GM12878 (cell line): ENCODE measurements at regions not wholly inside any gene's neighbourhood (a gene's known extent, or its start where the extent isn't known, plus 50 kb on each side); places are given as distances from the start of the nearest gene placed in this dataset.

Experiments used
- ATAC-seq: fragments of 200-7000 bp; cut with Tn5 transposase; 3 replicates; pipeline ENCODE4 v1.9.1; 2020; ENCODE audit warnings: mild to moderate bottlenecking, moderate library complexity
- BruUV-seq: library from RNA; stranded (reverse); fragments of 400-500 nt; replicated peaks from 2 replicates; lab custom pipeline; 2021; lab: Mats Ljungman, UMichigan
- CTCF ChIA-PET: fragments of 300-600 bp; sonication (Branson Sonifier 250); formaldehyde crosslinking; extraction: SDS; loops from one replicate; lab custom pipeline; 2021; ENCODE audit warnings: inconsistent platforms; lab: Yijun Ruan, JAX
- POLR2A ChIA-PET: fragments of 350-600 bp; formaldehyde crosslinking; extraction: SDS; loops from one replicate; lab custom pipeline; 2021; ENCODE audit warnings: inconsistent platforms; lab: Charles Lee
- RAD21 ChIA-PET: fragments of 300-600 bp; sonication (Branson Sonifier 250); formaldehyde crosslinking; loops from one replicate; lab custom pipeline; 2023; ENCODE audit warnings: antibody characterized with exemption; ENCODE audit not compliant: unreplicated experiment; lab: Charles Lee
- SMC1A ChIA-PET: fragments of 300-600 bp; sonication (Branson Sonifier 250); formaldehyde crosslinking; loops from one replicate; lab custom pipeline; 2023; ENCODE audit not compliant: unreplicated experiment, uncharacterized antibody; lab: Charles Lee
- DNase-seq: peaks from one replicate; pipeline ENCODE4 v3.0.0-alpha.2; 2011; ENCODE audit warnings: low read depth, low spot score
- FAIRE-seq: peaks from 3 replicates; lab custom pipeline; 2011; peaks lifted over from hg19 to GRCh38; lab: Jason Lieb, UNC
- H2AFZ ChIP-seq: 2 replicates; pipeline ENCODE4 v1.6.0; 2011; ENCODE audit warnings: low read depth, low read length, control low read depth; ENCODE audit not compliant: control insufficient read depth
- H3K27ac ChIP-seq: 2 replicates; pipeline ENCODE4 v1.5.1; 2011; ENCODE audit warnings: control low read depth; ENCODE audit not compliant: control insufficient read depth, insufficient read depth
- H3K27me3 ChIP-seq, 2 experiments: replicated peaks in 1 of 2; 2 replicates each; pipeline versions ENCODE4 v1.6.0 to v1.6.1; 2011; ENCODE audit warnings: low read length in 1 of 2; ENCODE audit not compliant: control insufficient read depth in 2 of 2, insufficient read depth in 2 of 2
- H3K36me3 ChIP-seq, 2 experiments: 2 replicates each; pipeline ENCODE4 v1.5.1; 2011; ENCODE audit warnings: low read length in 1 of 2; ENCODE audit not compliant: control insufficient read depth in 2 of 2, insufficient read depth in 2 of 2
- H3K4me1 ChIP-seq: 2 replicates; pipeline ENCODE4 v1.6.1; 2011; ENCODE audit warnings: mild to moderate bottlenecking, low read length, moderate library complexity, mixed read lengths; ENCODE audit not compliant: control insufficient read depth, insufficient read depth
- H3K4me2 ChIP-seq: 2 replicates; pipeline ENCODE4 v1.6.0; 2011; ENCODE audit warnings: control low read depth; ENCODE audit not compliant: control insufficient read depth, insufficient read depth
- H3K4me3 ChIP-seq: fragments of 200-600 bp; sonication (generic); 2 replicates; pipeline ENCODE4 v1.5.1; 2016
- H3K79me2 ChIP-seq: 2 replicates; pipeline ENCODE4 v1.6.0; 2011; ENCODE audit warnings: low read length; ENCODE audit not compliant: control insufficient read depth, insufficient read depth
- H3K9ac ChIP-seq: 2 replicates; pipeline ENCODE4 v1.8.0; 2011; ENCODE audit warnings: low read length, control low read depth, mixed read lengths; ENCODE audit not compliant: control insufficient read depth, insufficient read depth
- H3K9me3 ChIP-seq: replicated peaks from 3 replicates; pipeline ENCODE4 v1.5.1; 2011; ENCODE audit warnings: mild to moderate bottlenecking, low read length; ENCODE audit not compliant: control insufficient read depth, insufficient read depth
- H4K20me1 ChIP-seq: 2 replicates; pipeline ENCODE4 v1.6.0; 2011; ENCODE audit not compliant: control insufficient read depth, insufficient read depth
- ATF3 ChIP-seq: IDR thresholded peaks from 2 replicates; pipeline ENCODE4 v1.6.1; 2011; ENCODE audit warnings: low read depth, mild to moderate bottlenecking, low read length, moderate library complexity, borderline replicate concordance; ENCODE audit errors: extremely low read depth
- CHD1 ChIP-seq: IDR thresholded peaks from 2 replicates; pipeline ENCODE4 v1.6.1; 2012; ENCODE audit warnings: low read depth, low read length, improper control_type of control experiment
- E2F4 ChIP-seq: IDR thresholded peaks from 2 replicates; pipeline ENCODE4 v1.6.1; 2012; ENCODE audit warnings: low read depth, low read length, improper control_type of control experiment
- IRF4 ChIP-seq: IDR thresholded peaks from 2 replicates; pipeline ENCODE4 v1.6.1; 2011; ENCODE audit warnings: low read depth, low read length
- MEF2A ChIP-seq: IDR thresholded peaks from 2 replicates; pipeline ENCODE4 v1.6.1; 2011; ENCODE audit warnings: low read depth, mild to moderate bottlenecking, low read length, moderate library complexity; ENCODE audit not compliant: insufficient read depth
- MTA2 ChIP-seq: fragments of 450-650 bp; IDR thresholded peaks from 2 replicates; pipeline ENCODE4 v1.6.1; 2016; ENCODE audit warnings: low read depth, mild to moderate bottlenecking, moderate library complexity
- MYB ChIP-seq: fragments of 150-350 bp; IDR thresholded peaks from 2 replicates; pipeline ENCODE4 v1.6.1; 2014; ENCODE audit warnings: mild to moderate bottlenecking, low read depth, low read length, borderline replicate concordance
- NKRF ChIP-seq: fragments of 450-650 bp; conservative IDR thresholded peaks from 2 replicates; pipeline ENCODE4 v1.6.1; 2017; ENCODE audit warnings: mild to moderate bottlenecking, moderate library complexity
- PBX3 ChIP-seq: IDR thresholded peaks from 2 replicates; pipeline ENCODE4 v1.6.1; 2011; ENCODE audit warnings: mild to moderate bottlenecking, low read depth, low read length, moderate library complexity; ENCODE audit not compliant: insufficient replicate concordance
- PML ChIP-seq: IDR thresholded peaks from 2 replicates; pipeline ENCODE4 v1.6.1; 2012; ENCODE audit warnings: low read length, inconsistent platforms
- POU2F2 ChIP-seq: IDR thresholded peaks from 3 replicates; pipeline ENCODE4 v1.6.1; 2011; ENCODE audit warnings: low read depth, mild to moderate bottlenecking, low read length, borderline replicate concordance
- RAD51 ChIP-seq: fragments of 450-650 bp; IDR thresholded peaks from 2 replicates; pipeline ENCODE4 v1.6.1; 2016; ENCODE audit warnings: moderate library complexity, mild to moderate bottlenecking, inconsistent platforms
- SMAD5 ChIP-seq: IDR thresholded peaks from 2 replicates; pipeline ENCODE4 v1.6.1; 2016; ENCODE audit warnings: antibody characterized with exemption, low read depth
- SRF ChIP-seq, 2 experiments: IDR thresholded peaks; 2 replicates each; pipeline ENCODE4 v1.6.1; 2011; ENCODE audit warnings: low read depth in 2 of 2, low read length in 2 of 2, mild to moderate bottlenecking in 1 of 2, moderate library complexity in 1 of 2
- TCF12 ChIP-seq: IDR thresholded peaks from 2 replicates; pipeline ENCODE4 v1.6.1; 2011; ENCODE audit warnings: low read depth, mild to moderate bottlenecking, low read length
- ZBTB40 ChIP-seq: fragments of 450-650 bp; IDR thresholded peaks from 2 replicates; pipeline ENCODE4 v1.6.1; 2016; ENCODE audit warnings: mild to moderate bottlenecking, moderate library complexity, borderline replicate concordance
- WGBS: methylation state at CpG from one replicate; pipeline ENCODE4 v1.1.6; 2016; ENCODE audit warnings: low lambda C conversion rate; ENCODE audit not compliant: insufficient replicate concordance, insufficient coverage; ENCODE audit errors: missing lambda C conversion rate; 5-methylcytosine and 5-hydroxymethylcytosine counted together
- in situ Hi-C: fragments of 300-500 bp; cut with MboI; formaldehyde crosslinking; loops from 9 replicates; pipeline ENCODE4 v1.14.3; 2018; ENCODE audit warnings: mixed read lengths
- intact Hi-C: fragments of 100-400 bp; cut with micrococcal nuclease; formaldehyde crosslinking; loops from one replicate; pipeline ENCODE4 v1.14.2; 2022; ENCODE audit not compliant: unreplicated experiment

- peaks cover 3% of the 10 kb centered on the region; the same call in 1 of the 2 replicates for H3K4me1 ChIP-seq
- no peak overlapping the region for H3K4me3 ChIP-seq
- DNase-seq: no peak
- intact Hi-C loops (no loop called here), in situ Hi-C loops (no loop called here)
- no peaks in the 10 kb centered on the region for H3K79me2 ChIP-seq
- RAD21 ChIA-PET: no interaction called here
- H3K9ac ChIP-seq: no peak overlapping the region
- H3K4me2 ChIP-seq: no peak overlapping the region
- no peak overlapping the region for H2AFZ ChIP-seq
- no peak for FAIRE-seq
- CTCF ChIA-PET: interaction anchor here (0.9 to 1.5 kb wide), 2 partner anchors 33 to 108 kb away, joined by 3 read pairs; no protein-coding TSS in a partner anchor
- no peaks in the 10 kb centered on the region for H4K20me1 ChIP-seq
- H3K27ac ChIP-seq: no peak overlapping the region
- WGBS: 42% methylated on average over 6 of the region's 6 CpGs
- SMC1A ChIA-PET: interaction anchor here (1.2 to 2.1 kb wide), 3 partner anchors 13 to 40 kb away, joined by 5 to 7 read pairs (median 7); no protein-coding TSS in a partner anchor
- ATAC-seq: no peak
- POLR2A ChIA-PET: interaction anchor here (1.5 kb wide), 1 partner anchor 8 kb away, joined by 3 read pairs; no protein-coding TSS in a partner anchor
- H3K27me3 ChIP-seq: no peaks in the 10 kb centered on the region
- H3K9me3 ChIP-seq: no peaks in the 10 kb centered on the region
- no peaks in the 10 kb centered on the region for H3K36me3 ChIP-seq
- BruUV-seq: no TSS peak
- TF ChIP-seq MTA2 (no peak), SMAD5 (no peak), PBX3 (no peak), TCF12 (no peak), IRF4 (no peak), E2F4 (no peak), RAD51 (no peak), POU2F2 (no peak), CHD1 (no peak), ZBTB40 (no peak), MYB (no peak), PML (no peak), NKRF (no peak), ATF3 (no peak), SRF (IDR thresholded peaks at IDR 0.05; ENCODE audit: low read depth in 2 of 2, low read length in 2 of 2) (no peak), MEF2A (no peak)
These were observed 74.0 kb upstream of the RALGPS2 start for GRCh38 chr1:178650934-178651511.
